GM19239 (cell line): ENCODE measurements at regions not wholly inside any gene's neighbourhood (a gene's known extent, or its start where the extent isn't known, plus 50 kb on each side); places are given as distances from the start of the nearest gene placed in this dataset.
A peak's percentile ranks its signal among the peaks of the same experiment; 100 is the strongest.

ENCODE experiments used
- DNase-seq: peaks from one replicate; pipeline ENCODE4 v3.0.0; 2011; ENCODE audit warnings: low spot score; ENCODE audit not compliant: insufficient read length
- FAIRE-seq: peaks from 2 replicates; lab custom pipeline; 2011; peaks lifted over from hg19 to GRCh38; lab: Jason Lieb, UNC

DNA sequence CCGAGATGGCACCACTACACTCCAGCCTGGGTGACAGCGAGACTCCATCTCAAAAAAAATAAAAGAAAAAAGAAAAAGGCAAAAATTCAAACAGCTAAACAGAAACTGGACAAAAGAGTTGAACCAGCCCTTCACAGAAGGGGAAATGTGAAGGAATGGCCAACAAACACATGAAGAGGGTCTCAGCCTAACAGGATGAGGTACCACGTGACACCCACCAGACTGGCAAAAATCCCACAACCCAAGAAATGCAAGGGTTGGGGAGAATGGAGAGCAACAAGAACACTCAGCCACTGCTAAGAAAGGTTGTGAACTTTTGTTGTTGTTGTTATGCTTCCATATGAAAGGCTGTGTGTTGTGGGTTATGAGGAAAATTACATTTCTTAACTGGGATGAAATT, 357.7 kb downstream of the PREX1 start:
- FAIRE-seq: no peak

DNA sequence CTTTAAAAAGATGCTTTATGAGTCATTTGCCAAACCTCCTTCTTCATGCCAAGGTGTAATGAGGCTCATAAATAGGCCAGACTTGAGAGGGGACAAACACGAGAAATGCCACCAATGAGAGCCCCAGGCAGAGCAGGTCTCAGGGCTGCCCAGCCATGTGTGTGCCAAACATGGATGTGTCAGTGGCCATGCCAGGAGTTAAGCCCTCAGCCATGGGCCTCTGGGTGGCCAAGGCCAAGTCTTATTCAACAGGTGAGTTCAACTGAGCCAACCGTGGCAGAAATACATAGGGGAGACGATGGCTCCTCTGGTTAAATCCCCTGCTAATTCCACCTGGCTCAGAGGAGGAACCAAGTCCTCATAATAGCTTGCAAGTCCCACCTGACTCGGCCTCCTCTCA, 358.8 kb downstream of the PREX1 start:
- FAIRE-seq (no peak), DNase-seq (no peak)

More for the DNA sequence above, 357.7 kb downstream of the PREX1 start:
- no peak for DNase-seq

DNA sequence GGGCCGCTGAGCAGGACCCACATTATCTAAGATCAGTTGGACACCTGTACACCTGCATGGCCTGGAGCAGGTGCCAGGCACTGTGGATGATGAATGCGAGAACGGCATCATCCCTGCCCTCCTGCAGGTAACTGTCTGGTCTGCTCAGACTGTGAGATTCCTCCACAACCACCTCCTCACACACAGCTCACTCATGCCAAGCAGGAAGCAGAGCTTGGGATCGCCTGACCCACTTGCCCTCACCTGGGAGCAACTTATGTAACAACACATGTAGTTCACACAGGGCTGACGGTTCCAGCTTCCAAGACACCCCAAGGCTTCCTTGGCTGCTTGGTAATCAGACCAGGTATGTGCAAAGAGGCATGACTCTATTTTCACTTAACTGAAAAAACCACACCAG, 359.2 kb downstream of the PREX1 start:
- FAIRE-seq (no peak), DNase-seq (no peak)

DNA sequence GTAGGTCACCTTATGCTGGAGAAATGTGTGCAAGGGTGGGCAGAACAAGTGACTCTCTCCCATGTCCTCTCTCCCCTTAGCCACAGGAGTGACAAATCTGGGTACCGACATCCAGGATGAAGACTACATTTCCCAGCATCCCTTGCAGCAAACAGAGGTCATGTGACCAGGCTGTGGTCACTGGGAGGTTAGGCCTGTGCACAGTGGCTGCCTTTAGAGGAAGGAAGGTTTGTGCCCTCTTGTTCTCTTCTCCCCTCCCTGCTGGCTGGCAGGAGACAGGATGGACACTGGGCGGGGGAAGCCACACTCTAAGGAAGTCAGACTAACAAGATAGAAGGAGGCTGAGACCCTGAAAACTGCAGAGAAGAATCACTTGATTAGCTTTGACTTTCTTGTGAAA, 360.2 kb downstream of the PREX1 start:
- FAIRE-seq (peak; percentile 33), DNase-seq (peak; percentile 40)

DNA sequence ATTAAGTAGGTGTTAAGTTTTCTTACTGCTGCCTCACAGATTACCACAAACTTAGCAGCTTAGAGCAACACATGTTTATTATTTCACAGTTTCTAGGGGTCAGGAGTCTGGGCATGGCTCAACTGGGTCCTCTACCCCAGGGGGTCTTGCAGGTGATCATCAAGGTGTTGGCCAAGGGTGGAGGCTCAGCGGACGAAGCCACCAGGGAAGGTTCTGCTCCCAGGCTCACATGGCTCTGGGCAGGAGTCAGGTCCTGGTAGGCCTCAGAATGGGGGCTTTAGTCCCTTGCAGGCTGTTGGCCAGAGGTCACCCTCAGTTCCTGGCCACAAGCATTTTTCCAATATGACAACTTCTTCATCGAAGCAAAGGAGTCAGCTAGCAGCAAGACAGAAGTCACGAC, 362.5 kb downstream of the PREX1 start:
- DNase-seq (no peak), FAIRE-seq (no peak)

DNA sequence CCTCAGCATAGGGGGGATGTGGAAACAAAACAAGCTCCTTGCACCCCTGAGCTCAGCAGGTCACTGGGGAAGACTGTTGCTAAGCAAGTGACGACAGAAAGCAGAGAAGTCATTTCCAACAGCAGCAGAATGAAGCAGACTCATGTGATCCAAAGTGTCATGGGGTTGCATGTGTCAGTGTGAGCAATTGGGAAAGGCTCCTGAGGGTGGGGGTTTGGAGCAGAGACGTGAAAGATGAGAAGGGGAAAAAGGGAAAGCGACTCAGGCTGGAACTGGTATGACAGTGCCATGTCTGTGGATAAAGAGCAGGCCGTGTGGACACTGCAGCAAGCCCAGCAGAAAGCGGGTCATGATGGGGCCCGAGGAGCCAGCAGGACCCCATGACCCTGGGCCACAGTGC, 363.9 kb downstream of the PREX1 start:
- no peak for FAIRE-seq
- DNase-seq: no peak

DNA sequence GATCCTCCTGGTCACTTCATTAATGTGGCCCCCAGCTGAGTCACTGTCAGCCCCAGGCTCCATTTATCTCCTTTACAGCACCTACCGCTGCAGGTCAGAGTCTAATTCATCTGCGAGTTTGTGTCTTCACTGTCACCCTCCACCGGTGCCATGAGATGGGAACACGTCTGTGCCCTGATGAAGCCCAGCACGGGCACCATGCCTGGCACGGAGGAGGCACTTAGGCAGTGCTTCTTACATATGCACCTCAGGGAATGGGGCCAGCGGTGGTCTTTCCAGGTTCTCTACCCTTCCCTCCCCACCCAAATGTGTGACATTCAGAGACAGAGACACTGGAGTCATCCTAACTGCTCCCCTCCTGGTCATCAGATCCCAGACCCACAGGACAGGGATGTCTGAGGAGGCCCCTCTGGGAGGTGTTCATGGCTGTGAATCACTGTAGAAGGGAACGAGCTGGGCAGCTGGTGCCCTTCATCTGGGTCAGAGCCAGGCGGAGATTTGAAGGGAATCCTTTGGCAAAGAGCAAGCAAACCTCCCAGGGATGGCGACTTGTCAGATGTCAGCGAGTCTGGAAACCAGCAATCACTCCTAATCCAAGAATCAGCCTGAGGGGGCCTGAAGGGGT, 364.6 kb downstream of the PREX1 start:
- DNase-seq (no peak), FAIRE-seq (no peak)

DNA sequence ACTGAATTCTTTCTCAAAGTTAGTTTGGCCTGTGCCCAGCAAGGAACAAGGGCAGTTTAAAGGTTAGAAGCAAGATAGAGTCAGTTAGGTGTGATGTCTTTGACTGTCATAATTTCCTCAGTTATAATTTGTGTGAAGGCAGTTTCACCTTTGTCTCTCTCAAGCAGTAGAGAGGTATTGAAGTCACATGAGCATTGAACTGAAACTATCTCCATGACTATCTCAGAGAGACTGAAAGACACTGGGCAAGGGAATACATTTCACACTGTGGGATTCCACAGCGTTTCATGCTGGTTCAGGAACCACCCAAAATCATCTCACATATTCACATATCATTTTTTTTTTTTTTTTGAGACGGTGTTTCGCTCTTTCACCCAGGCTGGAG, 366.1 kb downstream of the PREX1 start:
- no peak for FAIRE-seq
- DNase-seq: no peak

DNA sequence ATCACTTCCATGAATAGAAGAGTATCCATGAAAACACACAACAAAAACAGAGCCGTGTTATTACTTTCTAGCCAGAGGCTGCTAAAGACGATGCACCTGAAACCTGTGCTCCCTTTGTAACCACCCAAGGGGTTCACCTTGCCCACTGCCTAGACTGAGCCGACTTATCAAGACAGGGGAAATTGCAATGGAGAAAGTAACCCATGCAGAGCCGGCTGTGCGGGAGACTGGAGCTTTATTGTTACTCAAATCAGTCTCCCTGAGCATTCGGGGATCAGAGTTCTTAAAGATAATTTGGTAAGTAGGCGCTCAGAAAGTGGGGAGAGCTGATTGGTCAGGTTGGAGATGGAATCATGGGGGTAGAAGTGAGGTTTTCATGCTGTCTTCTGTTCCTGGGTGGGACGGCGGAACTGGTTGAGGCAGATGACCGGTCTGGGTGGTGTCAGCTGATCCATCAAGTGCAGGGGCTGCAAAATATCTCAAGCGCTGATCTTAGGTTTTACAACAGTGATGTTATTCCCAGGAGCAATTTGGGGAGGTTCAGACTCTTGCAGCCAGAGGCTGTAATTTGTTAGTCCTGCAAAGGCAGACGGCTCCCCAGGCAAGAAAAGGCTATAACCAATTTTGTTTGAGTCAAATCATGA, 366.6 kb downstream of the PREX1 start:
- no peak for DNase-seq
- FAIRE-seq: no peak

DNA sequence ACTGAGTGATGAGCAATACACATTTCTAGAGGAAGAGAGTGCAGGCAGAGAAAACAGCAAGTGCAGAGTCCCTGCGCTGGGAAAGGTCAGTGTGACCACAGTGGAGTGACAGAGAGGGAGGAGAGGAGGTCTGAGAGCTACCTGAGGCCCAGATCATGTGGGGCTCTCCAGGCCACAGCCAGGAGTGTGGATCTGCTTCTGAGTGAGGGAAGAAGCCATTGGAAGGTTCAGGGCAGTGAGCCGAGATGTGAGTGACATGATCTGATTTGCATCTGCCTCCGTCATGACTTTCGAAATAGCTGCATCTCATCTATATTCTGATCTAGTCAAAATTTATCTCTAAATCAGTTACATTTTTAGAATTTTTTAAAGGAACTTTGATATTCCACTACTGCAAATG, 367.1 kb downstream of the PREX1 start:
- no peak for DNase-seq
- no peak for FAIRE-seq

DNA sequence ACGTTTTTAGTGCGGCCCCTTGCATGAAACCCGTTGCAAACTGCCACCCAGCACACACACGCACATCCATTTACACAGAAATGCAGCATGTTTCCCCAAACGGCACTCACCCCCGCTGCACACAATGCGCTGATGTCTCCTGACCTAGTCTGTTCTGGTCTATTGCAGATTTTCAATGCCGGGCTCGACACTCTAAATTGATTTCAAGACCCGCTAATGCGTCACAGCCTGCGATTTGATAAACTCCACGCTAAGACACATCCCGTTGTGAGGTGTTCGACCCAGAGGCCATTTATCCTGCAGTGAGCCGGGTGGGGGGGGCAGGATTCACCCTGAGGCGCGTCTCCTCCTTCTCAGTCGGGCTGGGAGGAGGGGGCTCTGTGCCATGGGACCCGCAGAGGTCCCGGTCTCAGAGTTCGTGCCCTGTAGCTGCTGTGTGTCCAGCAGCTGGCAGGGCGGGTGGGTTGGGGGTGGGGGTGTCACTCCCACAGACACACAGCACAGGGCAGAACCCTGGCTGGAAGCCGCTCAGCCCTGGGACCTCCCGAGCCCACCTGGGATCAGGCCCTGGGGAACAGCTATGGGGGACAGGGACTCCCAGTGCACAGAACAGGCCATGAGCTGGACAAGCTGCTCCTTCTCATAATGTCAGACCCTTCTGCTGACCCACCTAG, 367.9 kb downstream of the PREX1 start:
- DNase-seq (no peak), FAIRE-seq (no peak)

DNA sequence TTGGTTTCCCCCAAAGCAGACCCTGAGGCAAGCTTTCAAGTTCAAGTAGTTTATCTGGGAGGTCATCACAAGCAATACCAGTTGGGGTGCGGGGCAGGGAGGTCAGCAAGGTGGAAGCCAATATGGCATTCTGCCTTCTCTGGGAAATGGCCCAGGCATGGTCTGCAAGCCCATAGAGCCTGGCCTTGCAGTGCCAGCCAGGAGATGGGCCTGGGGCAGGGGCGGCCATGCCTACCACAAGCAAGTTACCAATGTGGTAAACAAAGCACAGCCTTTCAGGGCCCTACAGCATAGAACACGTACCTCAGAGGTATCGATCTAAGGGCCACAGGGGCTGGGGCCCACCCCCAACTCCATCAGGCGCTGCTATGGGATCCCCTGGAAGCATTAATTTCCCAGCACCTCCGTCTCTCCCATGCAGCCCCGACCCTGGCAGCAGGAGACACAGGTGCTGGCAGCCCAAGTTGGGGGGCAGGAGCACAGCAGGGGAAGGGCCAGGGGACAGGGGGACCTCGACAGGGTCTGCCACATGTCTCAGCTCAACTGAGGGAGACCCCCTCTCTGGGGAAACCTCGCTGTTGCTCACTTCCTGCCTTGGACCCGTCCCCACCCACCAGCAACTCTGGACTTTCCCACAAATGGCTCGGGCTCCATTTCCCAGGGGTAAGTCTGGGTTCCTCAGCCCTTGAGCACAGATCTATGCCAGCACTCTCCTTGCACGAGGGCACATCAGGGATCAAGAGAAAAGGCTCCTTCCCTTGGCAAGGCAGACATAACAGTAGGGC, 369.0 kb downstream of the PREX1 start:
- DNase-seq: no peak
- no peak for FAIRE-seq

DNA sequence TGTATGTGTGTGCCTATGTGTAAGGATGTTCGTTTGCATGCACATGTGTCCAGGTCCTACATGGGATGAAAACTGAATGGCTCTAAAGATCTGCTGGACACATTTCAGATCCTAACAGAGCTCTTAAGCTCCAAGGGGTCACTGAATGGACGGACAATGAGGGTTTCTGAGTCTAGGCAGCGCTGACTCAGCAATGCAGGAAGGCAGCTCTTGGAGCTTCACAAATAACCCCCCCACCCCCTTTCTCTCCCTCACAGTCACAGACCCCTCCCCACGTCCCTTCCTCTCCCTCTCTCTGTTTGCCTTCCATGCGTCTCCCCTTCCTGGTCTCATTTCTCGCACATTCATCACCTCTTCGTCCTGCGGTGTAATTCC, 369.8 kb downstream of the PREX1 start:
- DNase-seq (no peak), FAIRE-seq (no peak)

DNA sequence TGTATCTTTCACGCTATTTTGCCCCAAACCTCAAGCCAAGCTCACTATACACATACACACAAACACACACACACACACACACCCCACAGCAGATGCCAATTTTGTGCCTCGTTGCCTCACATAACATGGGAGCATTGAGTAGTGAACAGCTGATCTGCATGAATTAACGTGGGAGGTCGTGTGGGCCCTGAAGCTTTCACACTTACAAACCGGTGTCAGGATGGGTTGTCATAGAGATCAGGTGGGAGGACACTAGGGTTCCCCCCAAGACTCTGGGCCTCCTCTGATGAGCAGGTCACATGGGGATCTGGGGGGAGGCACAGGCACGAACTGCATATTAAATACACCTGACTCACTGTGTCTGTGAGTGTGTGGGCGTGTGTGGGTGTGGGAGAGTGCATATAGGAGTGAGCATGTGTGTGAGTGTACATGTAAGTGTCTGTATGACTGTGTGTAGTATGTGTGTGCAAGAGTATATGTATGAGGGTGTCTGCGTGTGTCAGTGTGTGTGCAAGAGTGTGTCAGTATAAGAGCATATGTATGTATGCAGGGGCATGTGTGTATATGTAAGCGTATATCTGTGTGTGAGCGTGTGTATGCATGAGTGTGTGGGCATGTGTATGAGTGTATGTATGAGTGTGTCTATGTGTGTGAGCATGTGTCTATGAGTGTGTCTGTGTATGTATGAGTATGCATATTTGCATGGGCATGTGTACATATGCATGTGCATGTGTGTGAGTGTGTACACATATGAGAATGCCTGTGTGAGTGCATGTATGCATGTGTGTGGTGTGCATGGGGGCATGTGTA, 370.4 kb downstream of the PREX1 start:
- DNase-seq (no peak), FAIRE-seq (no peak)

DNA sequence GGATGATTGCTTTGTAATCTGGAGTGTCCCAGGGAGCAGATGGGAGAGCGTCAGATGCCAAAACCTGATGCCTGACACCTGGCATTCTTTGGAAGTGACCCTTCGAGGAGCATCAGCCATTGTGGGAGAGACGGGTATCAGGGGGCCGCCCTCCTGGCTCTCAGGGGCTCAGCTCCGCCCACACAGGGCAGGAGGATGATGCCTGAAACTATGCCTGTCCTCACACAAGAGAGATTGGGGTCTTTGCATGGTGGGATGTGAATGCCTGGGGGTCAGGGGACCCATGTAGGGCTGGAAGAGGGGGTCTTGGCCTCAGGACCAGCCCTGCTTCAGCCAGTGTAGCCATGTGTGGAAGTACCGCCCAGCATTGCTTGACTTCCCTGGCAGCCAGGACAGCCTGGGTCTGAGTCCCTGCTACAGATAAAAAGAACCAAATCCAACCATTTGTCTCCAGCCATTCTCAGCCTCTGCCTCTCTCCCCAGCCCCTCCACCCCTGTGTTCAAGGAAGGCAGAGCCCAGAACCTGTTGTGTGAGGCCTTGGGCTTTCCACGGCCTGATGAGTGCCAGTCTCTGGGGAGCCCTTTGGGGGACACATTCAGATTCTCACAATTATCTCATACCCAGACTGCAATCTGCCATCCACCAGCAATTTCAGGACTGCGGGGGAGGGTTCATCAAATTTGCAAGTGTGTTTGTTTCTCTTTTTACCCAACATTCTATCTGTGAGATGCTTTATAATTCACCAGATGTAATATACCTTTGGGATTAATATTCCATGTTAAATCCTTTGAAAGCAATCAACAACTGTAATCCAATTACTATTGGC, 371.2 kb downstream of the PREX1 start:
- no peak for FAIRE-seq
- no peak for DNase-seq

DNA sequence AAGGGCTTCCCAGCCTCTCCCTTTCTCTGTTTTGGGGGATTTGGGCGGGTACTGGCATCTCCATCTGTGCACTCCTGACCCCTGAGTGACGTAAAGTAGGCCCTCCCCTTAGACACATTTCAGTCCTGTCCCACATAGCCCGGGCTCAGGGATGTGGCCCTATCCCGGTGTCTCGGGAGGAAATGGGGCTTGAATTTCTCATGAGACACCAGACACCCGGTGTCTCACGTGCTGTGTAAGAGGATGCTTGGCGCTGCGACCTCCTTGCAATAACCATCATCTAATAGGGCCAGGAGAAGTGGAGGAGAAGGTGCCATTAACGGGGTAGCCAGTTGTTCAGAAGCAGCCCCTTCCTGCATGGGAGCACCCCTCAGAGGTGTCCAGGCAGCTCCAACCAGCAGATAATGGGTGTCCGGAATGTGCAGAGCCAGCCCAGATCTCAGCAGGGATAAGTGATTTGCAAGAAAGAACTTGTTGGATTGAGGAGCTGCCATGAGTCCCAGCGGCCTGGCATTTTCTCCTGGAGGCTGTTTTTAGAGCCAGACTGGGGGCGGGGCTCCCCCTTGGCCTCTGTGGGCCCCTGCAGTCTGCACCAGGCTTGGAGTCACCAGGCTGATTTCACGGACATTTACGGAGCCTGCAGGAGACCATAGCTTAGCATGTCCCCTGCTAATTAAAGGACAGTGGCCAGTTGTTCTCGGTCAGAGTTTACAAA, 372.0 kb downstream of the PREX1 start:
- no peak for FAIRE-seq
- DNase-seq: no peak

DNA sequence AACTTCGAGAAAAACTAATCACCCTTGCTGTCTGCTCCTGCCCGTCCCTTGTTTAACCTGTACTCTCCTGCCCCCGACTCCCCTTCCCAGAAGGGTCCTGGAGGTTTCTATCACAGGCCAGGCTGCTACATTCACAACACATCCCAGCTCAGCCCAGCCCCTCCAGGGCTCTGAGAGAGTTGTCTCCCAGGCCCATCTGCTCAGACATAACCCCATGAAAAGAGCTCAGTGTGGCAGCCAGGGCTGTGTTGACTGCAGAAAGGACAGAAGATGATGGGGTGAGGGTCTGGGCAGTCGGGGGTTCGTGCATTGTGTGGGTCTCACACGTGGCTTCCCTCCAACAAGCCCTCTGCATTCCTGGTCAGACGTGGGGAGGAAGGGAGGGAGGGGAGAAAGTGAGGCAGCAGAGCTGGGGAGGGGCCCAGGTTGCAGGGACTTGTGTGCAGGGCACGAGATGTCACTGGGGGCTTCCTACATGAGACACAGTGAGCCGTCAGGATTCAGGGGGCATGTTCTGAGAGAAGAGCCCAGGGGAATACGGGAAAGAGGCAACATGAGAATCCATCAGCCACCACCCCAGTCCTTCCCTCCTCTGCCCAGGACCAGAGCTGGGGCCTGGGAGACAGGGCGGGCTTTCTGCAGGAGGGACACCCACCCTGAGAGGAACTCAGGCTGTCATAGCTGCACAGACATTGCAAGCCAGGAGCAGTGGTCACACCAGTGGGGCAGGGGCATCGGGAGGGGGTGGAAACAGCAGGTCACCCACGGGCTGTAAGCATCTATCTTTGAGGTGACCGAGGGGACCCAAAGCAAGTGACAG, 372.9 kb downstream of the PREX1 start:
- FAIRE-seq (no peak), DNase-seq (no peak)

DNA sequence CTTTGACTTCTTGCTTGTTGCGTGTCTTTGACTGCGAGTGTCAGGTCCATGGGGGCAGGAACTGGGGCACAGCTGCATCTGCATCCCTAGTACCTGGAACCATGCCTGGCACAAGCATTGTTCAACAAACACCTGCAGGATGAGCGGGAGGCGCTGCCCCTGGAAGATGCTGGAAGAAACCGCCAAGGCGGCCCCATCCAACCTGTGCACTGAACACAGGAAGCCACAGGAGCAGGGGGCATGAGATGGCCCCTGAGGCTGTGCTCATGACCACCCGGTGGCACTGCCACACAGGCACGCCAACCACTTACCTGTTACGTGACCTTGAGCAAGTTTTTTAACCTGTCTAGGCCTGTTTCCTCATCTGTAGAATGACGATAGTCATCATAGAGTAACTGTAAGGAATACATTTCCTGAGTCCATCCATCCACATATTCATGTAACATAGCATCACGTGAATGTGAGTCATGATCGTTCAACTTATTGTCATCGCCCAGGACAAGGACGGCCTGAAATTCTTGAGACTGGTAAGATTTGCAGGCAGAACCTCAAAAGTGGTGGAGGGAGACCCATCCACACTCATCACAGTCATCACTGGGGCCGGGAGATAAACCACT, 374.2 kb downstream of the PREX1 start:
- FAIRE-seq: no peak
- no peak for DNase-seq
